Gastroesophageal sphincter (tissue), 4 donors: ENCODE measurements at regions not wholly inside any gene's neighbourhood (a gene's known extent, or its start where the extent isn't known, plus 50 kb on each side); places are given as distances from the start of the nearest gene placed in this dataset.

Experiments
- ATAC-seq: fragments of 150-250 bp; one replicate; pipeline ENCODE4 v1.9.1; 2016; ENCODE audit warnings: mild to moderate bottlenecking, moderate library complexity
- H3K27ac ChIP-seq, 4 donors: fragments of 200-600 bp; sonication (generic) in 3 of 4; 1 replicate in 3 of 4; 2 replicates in 1 of 4; pipeline ENCODE4 v1.5.1; 2016 to 2019
- H3K27me3 ChIP-seq: fragments of 200-600 bp; sonication (generic); one replicate; pipeline ENCODE4 v1.5.1; 2019
- H3K36me3 ChIP-seq, 2 donors: fragments of 200-600 bp; sonication (generic); one replicate each; pipeline ENCODE4 v1.5.1; 2019; ENCODE audit warnings: control low read depth in 1 of 2
- H3K4me1 ChIP-seq, 3 donors: fragments of 200-600 bp; sonication (generic); 1 replicate in 2 of 3; 2 replicates in 1 of 3; pipeline ENCODE4 v1.5.1; 2016 to 2019; ENCODE audit warnings: control low read depth in 2 of 3
- H3K4me3 ChIP-seq, 2 donors: fragments of 200-600 bp; sonication (generic); one replicate each; pipeline ENCODE4 v1.5.1; 2019; ENCODE audit warnings: mild to moderate bottlenecking in 1 of 2, moderate library complexity in 1 of 2
- H3K9me3 ChIP-seq, 3 donors: fragments of 200-600 bp; sonication (generic); one replicate each; pipeline ENCODE4 v1.5.1; 2017 to 2019; ENCODE audit warnings: control low read depth in 2 of 3
- EP300 ChIP-seq: sonication (generic); formaldehyde crosslinking; IDR thresholded peaks from one replicate; pipeline ENCODE4 v1.6.1; 2017; ENCODE audit warnings: antibody characterized with exemption, mild to moderate bottlenecking
- POLR2A ChIP-seq, 2 donors: fragments of 450-650 bp; IDR thresholded peaks; one replicate each; pipeline ENCODE4 v1.6.1; 2017; ENCODE audit warnings: antibody characterized with exemption in 2 of 2, mild to moderate bottlenecking in 2 of 2, moderate library complexity in 1 of 2
- POLR2AphosphoS5 ChIP-seq: sonication (generic); formaldehyde crosslinking; IDR thresholded peaks from one replicate; pipeline ENCODE4 v1.6.1; 2017; ENCODE audit warnings: antibody characterized with exemption
- WGBS, 2 donors: methylation state at CpG; one replicate each; pipeline ENCODE4 v1.1.5; 2018; ENCODE audit warnings: low coverage in 1 of 2; 5-methylcytosine and 5-hydroxymethylcytosine counted together
- TF ChIP-seq, protein P1 (sequence below), 4 experiments: fragments of 200-600 bp in 2 of 4; fragments of 450-650 bp in 2 of 4; sonication (generic) in 1 of 4; IDR thresholded peaks; one replicate each; pipeline ENCODE4 v1.5.1; 2017 to 2019; ENCODE audit warnings: antibody characterized with exemption in 4 of 4, mild to moderate bottlenecking in 2 of 4, moderate library complexity in 2 of 4

DNA sequence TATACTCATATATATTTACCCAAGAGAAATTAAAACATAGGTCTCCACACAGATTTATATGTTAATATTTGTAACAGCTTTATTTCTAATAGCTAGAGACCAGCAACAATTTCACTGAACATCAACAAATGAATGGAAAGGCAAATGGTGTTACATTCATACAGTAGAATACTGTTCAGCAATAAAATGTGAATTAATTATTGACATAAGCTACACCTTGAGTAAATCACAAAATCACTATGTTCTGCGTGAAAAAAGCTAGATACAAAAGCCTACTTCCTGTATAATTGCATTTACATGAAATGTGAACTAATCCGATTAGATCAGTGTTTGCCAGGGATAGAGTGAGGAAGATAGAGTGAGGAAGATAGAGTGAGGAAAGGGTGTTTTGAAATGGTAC lies 945.7 kb downstream of the SQOR start:
- no peak for ATAC-seq
- Histone ChIP-seq H3K4me3 (no peak overlapping the region), H3K27me3 (no peaks in the 10 kb centered on the region), H3K36me3 (no peaks in the 10 kb centered on the region), H3K27ac (no peak overlapping the region), H3K9me3 (no peaks in the 10 kb centered on the region), H3K4me1 (no peaks in the 10 kb centered on the region)
- TF ChIP-seq, protein P1, sequence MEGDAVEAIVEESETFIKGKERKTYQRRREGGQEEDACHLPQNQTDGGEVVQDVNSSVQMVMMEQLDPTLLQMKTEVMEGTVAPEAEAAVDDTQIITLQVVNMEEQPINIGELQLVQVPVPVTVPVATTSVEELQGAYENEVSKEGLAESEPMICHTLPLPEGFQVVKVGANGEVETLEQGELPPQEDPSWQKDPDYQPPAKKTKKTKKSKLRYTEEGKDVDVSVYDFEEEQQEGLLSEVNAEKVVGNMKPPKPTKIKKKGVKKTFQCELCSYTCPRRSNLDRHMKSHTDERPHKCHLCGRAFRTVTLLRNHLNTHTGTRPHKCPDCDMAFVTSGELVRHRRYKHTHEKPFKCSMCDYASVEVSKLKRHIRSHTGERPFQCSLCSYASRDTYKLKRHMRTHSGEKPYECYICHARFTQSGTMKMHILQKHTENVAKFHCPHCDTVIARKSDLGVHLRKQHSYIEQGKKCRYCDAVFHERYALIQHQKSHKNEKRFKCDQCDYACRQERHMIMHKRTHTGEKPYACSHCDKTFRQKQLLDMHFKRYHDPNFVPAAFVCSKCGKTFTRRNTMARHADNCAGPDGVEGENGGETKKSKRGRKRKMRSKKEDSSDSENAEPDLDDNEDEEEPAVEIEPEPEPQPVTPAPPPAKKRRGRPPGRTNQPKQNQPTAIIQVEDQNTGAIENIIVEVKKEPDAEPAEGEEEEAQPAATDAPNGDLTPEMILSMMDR (IDR thresholded peaks at IDR 0.05) = no peak
- TF ChIP-seq POLR2A (IDR thresholded peaks at IDR 0.05) (no peak), POLR2AphosphoS5 (no peak), EP300 (no peak)
- 38 to 43% methylated on average over 2 of the region's 2 CpGs for WGBS, 2 donors

DNA sequence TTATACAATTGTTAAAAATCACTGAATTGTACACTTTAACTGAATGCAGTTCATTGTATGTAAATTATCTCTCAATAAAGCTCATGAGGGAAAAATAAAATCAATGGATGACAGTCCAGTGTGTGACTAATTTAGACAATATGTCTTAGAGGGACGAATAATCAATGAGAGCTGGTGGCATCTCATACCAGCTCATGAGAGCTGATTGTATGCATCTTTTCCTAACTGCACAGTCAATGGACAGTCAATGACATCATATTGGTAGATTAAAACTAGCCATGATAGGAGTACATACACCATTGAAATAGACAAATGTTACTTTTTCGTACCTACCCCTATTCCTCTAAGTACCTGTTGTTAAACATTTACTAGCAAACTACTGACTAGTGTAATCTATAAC lies 946.1 kb downstream of the SQOR start:
- no peak overlapping the region for H3K27ac ChIP-seq
- no peaks in the 10 kb centered on the region for H3K9me3 ChIP-seq
- no peak overlapping the region for H3K4me3 ChIP-seq
- no peaks in the 10 kb centered on the region for H3K4me1 ChIP-seq
- WGBS, 2 donors = 69 to 90% methylated on average over 2 of the region's 2 CpGs
- ATAC-seq = no peak
- H3K36me3 ChIP-seq = no peaks in the 10 kb centered on the region
- no peaks in the 10 kb centered on the region for H3K27me3 ChIP-seq
- TF ChIP-seq POLR2AphosphoS5 (no peak), POLR2A (IDR thresholded peaks at IDR 0.05) (no peak), EP300 (no peak)
- TF ChIP-seq, protein P1 (IDR thresholded peaks at IDR 0.05) = no peak

DNA sequence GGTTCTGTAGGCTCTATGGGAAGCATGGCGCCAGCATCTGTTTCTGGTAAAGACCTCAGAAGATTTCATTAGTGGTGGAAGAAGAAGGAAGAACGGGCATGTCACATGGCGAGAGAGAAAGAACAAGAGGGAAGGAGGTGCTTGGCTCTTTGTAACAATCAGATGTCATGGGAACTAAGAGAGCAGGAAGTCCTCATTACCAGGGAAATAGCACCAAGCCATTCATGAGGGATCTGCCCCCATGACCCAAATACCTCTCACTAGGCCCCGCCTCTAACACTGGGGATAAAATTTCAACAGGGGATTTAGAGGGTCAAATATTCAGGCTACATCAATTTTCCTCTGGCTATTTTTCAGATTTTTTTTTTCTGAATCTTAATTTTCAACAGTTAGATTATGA lies 954.3 kb downstream of the SQOR start:
- Histone ChIP-seq H3K27me3 (no peaks in the 10 kb centered on the region), H3K4me1 (no peaks in the 10 kb centered on the region), H3K36me3 (no peaks in the 10 kb centered on the region), H3K9me3 (no peaks in the 10 kb centered on the region), H3K4me3 (no peak overlapping the region), H3K27ac (no peak overlapping the region)
- no peak for ATAC-seq
- TF ChIP-seq EP300 = no peak
- WGBS, 2 donors = 60 to 78% methylated on average over 1 to 4 of the region's 4 CpGs

DNA sequence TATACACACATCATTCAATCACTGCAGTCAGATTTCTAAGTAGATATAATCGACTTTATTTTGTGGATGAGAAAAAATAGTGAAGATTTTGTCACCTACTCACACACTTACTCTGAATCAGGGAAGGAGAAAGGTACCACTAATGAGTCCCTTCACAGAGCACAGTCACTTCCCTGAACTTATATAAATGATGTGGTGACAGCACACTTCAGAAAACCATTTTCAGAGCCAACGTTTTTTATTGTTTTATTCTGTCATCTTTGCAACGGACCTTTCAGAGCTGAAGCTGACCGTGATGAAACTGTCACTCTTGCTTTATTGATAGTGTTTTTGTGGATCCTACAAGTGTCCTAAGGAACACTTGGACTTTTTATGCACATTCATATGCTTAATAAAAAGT lies 956.6 kb downstream of the SQOR start:
- no peaks in the 10 kb centered on the region for H3K4me1 ChIP-seq
- no peak for ATAC-seq

DNA sequence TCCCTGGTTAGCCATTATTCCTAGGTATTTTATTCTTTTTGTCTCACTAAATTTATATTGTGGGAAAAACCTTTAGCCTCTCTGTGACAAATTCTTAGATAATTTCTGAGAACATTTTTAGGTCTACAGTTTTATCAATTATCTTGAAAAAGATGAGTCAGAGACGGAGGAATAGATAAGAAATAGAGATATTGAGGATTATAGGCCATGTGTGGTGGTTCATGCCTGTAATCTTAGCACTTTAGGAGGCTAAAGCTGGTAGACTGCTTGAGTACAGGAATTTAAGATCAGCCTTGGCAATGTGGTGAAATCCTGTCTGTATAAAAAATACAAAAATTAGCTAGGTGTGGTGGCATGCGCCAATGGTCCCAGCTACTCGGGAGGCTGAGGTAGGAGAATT lies 960.2 kb downstream of the SQOR start:
- WGBS, 2 donors = 84 to 100% methylated on average over 2 to 3 of the region's 3 CpGs
- Histone ChIP-seq H3K27me3 (no peaks in the 10 kb centered on the region), H3K4me1 (no peaks in the 10 kb centered on the region), H3K27ac (no peak overlapping the region), H3K4me3 (no peak overlapping the region), H3K36me3 (no peaks in the 10 kb centered on the region), H3K9me3 (no peaks in the 10 kb centered on the region)
- TF ChIP-seq POLR2AphosphoS5 (no peak), EP300 (no peak), POLR2A (IDR thresholded peaks at IDR 0.05) (no peak)
- TF ChIP-seq, protein P1 (IDR thresholded peaks at IDR 0.05) = no peak
- ATAC-seq = no peak

More for the DNA sequence above, 956.6 kb downstream of the SQOR start:
- H3K27me3 ChIP-seq = no peaks in the 10 kb centered on the region
- no peaks in the 10 kb centered on the region for H3K9me3 ChIP-seq
- no peak overlapping the region for H3K4me3 ChIP-seq
- no peaks in the 10 kb centered on the region for H3K36me3 ChIP-seq
- TF ChIP-seq POLR2A (IDR thresholded peaks at IDR 0.05) (no peak), POLR2AphosphoS5 (no peak), EP300 (no peak)
- TF ChIP-seq, protein P1 (IDR thresholded peaks at IDR 0.05) = no peak
- 55 to 96% methylated on average over 2 to 4 of the region's 4 CpGs for WGBS, 2 donors
- no peak overlapping the region for H3K27ac ChIP-seq
